Ishikawa (cell line): ENCODE measurements at regions not wholly inside any gene's neighbourhood (a gene's known extent, or its start where the extent isn't known, plus 50 kb on each side); places are given as distances from the start of the nearest gene placed in this dataset.

ENCODE experiments used
- CEBPB ChIP-seq: IDR thresholded peaks from 2 replicates; pipeline ENCODE4 v1.6.1; 2012
- CREB1 ChIP-seq: IDR thresholded peaks from 2 replicates; pipeline ENCODE4 v1.6.1; 2012; ENCODE audit warnings: low read depth
- EGR1 ChIP-seq: IDR thresholded peaks from 2 replicates; pipeline ENCODE4 v1.6.1; 2012
- EP300 ChIP-seq: IDR thresholded peaks from 2 replicates; pipeline ENCODE4 v1.6.1; 2012; ENCODE audit warnings: borderline replicate concordance
- FOXM1 ChIP-seq: IDR thresholded peaks from 2 replicates; pipeline ENCODE4 v1.6.1; 2012; ENCODE audit warnings: low read depth, borderline replicate concordance
- NFIC ChIP-seq: IDR thresholded peaks from 2 replicates; pipeline ENCODE4 v1.6.1; 2012
- RAD21 ChIP-seq: IDR thresholded peaks from 2 replicates; pipeline ENCODE4 v1.6.1; 2012; ENCODE audit warnings: low read depth
- TAF1 ChIP-seq: IDR thresholded peaks from 2 replicates; pipeline ENCODE4 v1.6.1; 2012; ENCODE audit warnings: low read depth, mild to moderate bottlenecking
- TCF12 ChIP-seq: IDR thresholded peaks from 2 replicates; pipeline ENCODE4 v1.6.1; 2012; ENCODE audit warnings: low read depth
- TEAD4 ChIP-seq: IDR thresholded peaks from 2 replicates; pipeline ENCODE4 v1.6.1; 2012
- YY1 ChIP-seq: IDR thresholded peaks from 2 replicates; pipeline ENCODE4 v1.6.1; 2012; ENCODE audit warnings: low read depth
- ZBTB7A ChIP-seq: IDR thresholded peaks from 2 replicates; pipeline ENCODE4 v1.6.1; 2012; ENCODE audit warnings: low read depth
- TF ChIP-seq, protein P1 (sequence below): IDR thresholded peaks from 2 replicates; pipeline ENCODE4 v1.6.1; 2012
- TF ChIP-seq, protein P2 (sequence below): IDR thresholded peaks from 2 replicates; pipeline ENCODE4 v1.6.1; 2012; ENCODE audit warnings: low read depth, mild to moderate bottlenecking
- TF ChIP-seq, protein P3 (sequence below): IDR thresholded peaks from 2 replicates; pipeline ENCODE4 v1.6.1; 2012

DNA sequence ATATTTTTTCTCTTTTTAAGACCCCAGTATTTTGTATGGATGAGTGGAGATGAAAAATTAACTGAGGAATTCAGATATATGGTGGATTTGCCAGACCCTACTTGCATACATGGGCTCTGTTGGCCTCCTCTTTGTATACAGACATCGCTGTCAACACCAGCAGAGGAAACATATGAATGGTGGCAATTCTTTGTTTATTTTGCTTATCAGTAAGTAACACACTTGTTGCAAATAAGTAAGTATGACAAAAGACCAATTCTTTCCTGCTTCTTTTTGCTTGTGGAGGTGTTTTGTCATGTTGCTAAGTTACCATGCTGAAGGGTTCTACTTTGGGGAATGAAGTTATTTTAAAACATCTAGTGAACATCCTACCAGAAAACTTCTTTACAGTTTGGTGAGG is 298.2 kb downstream of the KIF4B start:
- TF ChIP-seq YY1 (no peak), CEBPB (no peak), CREB1 (no peak), TEAD4 (no peak), EGR1 (no peak), FOXM1 (no peak), RAD21 (no peak)
- TF ChIP-seq, protein P1, sequence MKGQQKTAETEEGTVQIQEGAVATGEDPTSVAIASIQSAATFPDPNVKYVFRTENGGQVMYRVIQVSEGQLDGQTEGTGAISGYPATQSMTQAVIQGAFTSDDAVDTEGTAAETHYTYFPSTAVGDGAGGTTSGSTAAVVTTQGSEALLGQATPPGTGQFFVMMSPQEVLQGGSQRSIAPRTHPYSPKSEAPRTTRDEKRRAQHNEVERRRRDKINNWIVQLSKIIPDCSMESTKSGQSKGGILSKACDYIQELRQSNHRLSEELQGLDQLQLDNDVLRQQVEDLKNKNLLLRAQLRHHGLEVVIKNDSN = no peak

DNA sequence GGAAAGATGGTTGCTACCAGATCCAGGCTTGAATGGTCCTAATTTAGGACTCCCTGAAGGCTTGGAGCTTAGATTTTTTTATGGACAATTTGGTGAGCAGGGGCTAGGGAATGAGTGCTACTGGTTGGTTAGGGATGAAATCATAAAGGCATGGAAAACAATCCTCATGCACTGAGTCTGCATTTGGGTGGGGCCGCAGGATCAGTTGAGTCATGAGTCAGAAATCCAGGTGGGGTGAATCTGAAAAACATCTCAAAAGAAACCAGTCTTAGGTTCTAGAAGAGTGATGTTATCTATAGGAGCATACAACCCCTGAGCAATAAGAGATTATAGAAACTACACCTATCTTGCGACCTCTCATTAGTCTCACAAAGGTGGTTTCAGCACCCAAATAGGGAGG is 300.0 kb downstream of the KIF4B start:
- no peak for TF ChIP-seq FOXM1
- TF ChIP-seq, protein P2, sequence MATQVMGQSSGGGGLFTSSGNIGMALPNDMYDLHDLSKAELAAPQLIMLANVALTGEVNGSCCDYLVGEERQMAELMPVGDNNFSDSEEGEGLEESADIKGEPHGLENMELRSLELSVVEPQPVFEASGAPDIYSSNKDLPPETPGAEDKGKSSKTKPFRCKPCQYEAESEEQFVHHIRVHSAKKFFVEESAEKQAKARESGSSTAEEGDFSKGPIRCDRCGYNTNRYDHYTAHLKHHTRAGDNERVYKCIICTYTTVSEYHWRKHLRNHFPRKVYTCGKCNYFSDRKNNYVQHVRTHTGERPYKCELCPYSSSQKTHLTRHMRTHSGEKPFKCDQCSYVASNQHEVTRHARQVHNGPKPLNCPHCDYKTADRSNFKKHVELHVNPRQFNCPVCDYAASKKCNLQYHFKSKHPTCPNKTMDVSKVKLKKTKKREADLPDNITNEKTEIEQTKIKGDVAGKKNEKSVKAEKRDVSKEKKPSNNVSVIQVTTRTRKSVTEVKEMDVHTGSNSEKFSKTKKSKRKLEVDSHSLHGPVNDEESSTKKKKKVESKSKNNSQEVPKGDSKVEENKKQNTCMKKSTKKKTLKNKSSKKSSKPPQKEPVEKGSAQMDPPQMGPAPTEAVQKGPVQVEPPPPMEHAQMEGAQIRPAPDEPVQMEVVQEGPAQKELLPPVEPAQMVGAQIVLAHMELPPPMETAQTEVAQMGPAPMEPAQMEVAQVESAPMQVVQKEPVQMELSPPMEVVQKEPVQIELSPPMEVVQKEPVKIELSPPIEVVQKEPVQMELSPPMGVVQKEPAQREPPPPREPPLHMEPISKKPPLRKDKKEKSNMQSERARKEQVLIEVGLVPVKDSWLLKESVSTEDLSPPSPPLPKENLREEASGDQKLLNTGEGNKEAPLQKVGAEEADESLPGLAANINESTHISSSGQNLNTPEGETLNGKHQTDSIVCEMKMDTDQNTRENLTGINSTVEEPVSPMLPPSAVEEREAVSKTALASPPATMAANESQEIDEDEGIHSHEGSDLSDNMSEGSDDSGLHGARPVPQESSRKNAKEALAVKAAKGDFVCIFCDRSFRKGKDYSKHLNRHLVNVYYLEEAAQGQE = no peak
- no peak for TF ChIP-seq TEAD4
- TF ChIP-seq CEBPB = no peak
- TF ChIP-seq CREB1 = no peak
- TF ChIP-seq EGR1 = no peak
- no peak for TF ChIP-seq EP300
- no peak for TF ChIP-seq NFIC
- TF ChIP-seq, protein P3, sequence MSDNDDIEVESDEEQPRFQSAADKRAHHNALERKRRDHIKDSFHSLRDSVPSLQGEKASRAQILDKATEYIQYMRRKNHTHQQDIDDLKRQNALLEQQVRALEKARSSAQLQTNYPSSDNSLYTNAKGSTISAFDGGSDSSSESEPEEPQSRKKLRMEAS = no peak
- no peak for TF ChIP-seq ZBTB7A
- TF ChIP-seq, protein P1 = no peak
- no peak for TF ChIP-seq RAD21
- TF ChIP-seq TAF1 = no peak
- TF ChIP-seq TCF12 = no peak
- TF ChIP-seq YY1 = no peak

DNA sequence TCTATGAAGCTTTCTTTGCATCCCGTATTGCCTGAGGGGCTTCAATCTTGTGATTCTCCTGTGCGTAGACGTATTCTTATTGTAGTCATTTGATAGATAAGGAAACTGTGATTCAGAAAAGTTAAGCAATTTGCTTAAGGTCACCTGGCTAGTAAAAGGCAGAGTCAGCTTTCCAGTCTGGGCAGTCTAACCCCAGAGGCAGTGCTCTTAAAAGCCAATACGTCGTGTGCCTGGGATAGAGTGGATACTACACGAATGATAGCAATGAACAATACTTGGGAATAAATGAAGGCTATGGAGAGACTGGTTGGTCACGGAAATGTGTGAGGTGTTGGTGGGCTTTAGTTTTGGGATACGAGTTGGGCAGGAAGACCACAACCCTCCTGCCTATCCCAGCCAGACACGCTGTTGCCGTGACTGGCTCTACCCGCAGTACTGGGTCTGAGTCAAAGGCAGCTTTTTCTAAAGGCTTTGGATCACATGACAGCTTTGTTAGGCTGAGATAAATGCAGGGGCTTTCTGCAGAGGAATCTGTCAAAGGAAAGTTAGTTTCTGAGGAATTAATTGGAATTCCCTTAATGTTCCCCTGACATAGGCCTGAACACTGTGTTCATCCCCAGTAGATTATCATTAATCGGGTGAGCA is 302.6 kb downstream of the KIF4B start:
- TF ChIP-seq FOXM1 (no peak), TCF12 (no peak), NFIC (no peak)
- TF ChIP-seq, protein P3 = no peak

DNA sequence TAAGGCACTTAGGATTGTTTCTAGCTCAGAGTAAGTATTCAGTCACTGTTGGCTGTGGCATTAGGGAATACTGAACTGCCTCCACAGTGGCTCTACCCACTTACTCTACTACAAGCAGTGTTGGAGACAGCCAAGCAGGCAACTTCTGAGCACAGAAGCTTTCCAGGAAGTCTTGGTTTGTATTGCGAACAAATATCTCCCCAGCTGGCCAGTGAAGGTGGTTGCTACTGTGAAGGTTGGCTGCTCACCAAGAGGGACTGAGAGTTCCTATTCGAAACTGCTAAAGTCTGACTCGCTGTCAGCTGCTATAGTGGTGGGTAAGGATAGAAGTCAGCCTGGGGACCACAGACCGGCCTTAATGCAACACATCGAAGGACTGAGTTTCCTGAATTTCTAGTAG is 319.1 kb downstream of the KIF4B start:
- TF ChIP-seq, protein P3 = no peak
- TF ChIP-seq TEAD4 (no peak), CEBPB (no peak), RAD21 (no peak), ZBTB7A (no peak), YY1 (no peak), TCF12 (no peak), FOXM1 (no peak), TAF1 (no peak), EGR1 (no peak), NFIC (no peak)
- TF ChIP-seq, protein P1 = no peak
- TF ChIP-seq, protein P2 = no peak

DNA sequence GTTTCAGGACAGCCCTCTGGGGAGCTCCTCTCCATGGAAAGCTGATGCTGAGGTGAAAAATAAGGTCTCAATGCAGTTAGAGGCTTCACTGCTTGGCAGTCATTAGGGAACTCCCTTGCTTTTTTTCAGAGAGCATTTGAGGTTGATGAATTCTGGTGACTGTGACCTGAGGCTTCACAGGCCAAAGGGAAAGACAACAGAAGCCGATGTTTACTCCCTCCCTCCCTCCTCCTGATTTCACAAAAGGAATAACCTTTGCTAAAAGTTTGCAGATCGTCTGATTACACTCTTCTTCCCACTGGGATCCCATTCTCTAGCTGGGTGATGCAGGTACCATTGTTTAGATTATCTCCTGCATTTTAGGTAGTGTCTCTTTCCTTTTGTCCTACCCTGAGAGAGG is 329.4 kb downstream of the KIF4B start:
- TF ChIP-seq, protein P3 = no peak
- TF ChIP-seq EGR1 (no peak), CEBPB (no peak), TAF1 (no peak), FOXM1 (no peak), CREB1 (no peak), ZBTB7A (no peak), YY1 (no peak)

DNA sequence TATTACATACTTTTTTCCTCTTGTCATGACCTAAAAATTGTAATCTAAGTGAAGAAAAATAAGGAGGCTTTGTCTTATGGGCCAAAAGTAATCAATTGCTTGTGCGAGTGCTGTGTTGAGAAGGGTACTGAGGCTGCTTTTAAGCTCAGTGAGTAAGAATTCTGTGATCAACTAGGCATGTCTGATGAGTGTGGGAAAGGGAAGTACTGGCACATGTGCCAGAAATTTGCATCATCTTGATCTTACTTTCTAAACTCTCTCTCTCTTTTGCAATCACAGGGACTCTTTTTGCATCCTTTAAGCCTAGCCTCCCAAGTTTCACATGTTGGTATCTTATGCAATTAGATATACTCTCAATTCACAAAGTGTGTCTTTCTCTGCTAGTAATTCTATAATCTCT is 329.9 kb downstream of the KIF4B start:
- no peak for TF ChIP-seq RAD21
- no peak for TF ChIP-seq EP300
- TF ChIP-seq TAF1 = no peak
- no peak for TF ChIP-seq YY1
- TF ChIP-seq CREB1 = no peak
- TF ChIP-seq, protein P2 = no peak
- TF ChIP-seq CEBPB = no peak
- TF ChIP-seq TEAD4 = no peak
